Transverse colon (tissue), 4 donors: ENCODE measurements at regions not wholly inside any gene's neighbourhood (a gene's known extent, or its start where the extent isn't known, plus 50 kb on each side); places are given as distances from the start of the nearest gene placed in this dataset.
"Not testable (repeated sequence)": the region's sequence is repeated elsewhere in the genome, so short reads cannot be mapped to it uniquely, and the experiment has no call there.

Experiments
- DNase-seq: peaks from one replicate; pipeline ENCODE4 v3.0.0-alpha.2; 2019
- H3K27ac ChIP-seq, 4 donors: fragments of 200-600 bp; sonication (generic); 2 replicates each; pipeline ENCODE4 v1.5.1; 2016 to 2018; ENCODE audit warnings: inconsistent platforms in 4 of 4
- H3K27me3 ChIP-seq: fragments of 200-600 bp; sonication (generic); 2 replicates; pipeline ENCODE4 v1.5.1; 2017; ENCODE audit warnings: inconsistent platforms
- H3K36me3 ChIP-seq, 4 donors: fragments of 200-600 bp; sonication (generic); 2 replicates each; pipeline ENCODE4 v1.5.1; 2017 to 2019; ENCODE audit warnings: inconsistent platforms in 4 of 4
- H3K4me1 ChIP-seq, 4 donors: fragments of 200-600 bp; sonication (generic); 2 replicates each; pipeline ENCODE4 v1.5.1; 2017 to 2020; ENCODE audit warnings: inconsistent platforms in 4 of 4
- H3K4me3 ChIP-seq, 4 donors: fragments of 200-600 bp; sonication (generic); 1 replicate in 1 of 4; 2 replicates in 3 of 4; pipeline versions ENCODE4 v1.5.1 to v1.6.1; 2017 to 2019; ENCODE audit warnings: inconsistent platforms in 4 of 4
- H3K9me3 ChIP-seq, 2 donors: fragments of 200-600 bp; sonication (generic); 2 replicates each; pipeline ENCODE4 v1.5.1; 2017 to 2019; ENCODE audit warnings: inconsistent platforms in 2 of 2
- EP300 ChIP-seq: sonication (generic); formaldehyde crosslinking; IDR thresholded peaks from one replicate; pipeline ENCODE4 v1.6.1; 2017; ENCODE audit warnings: antibody characterized with exemption, low read depth
- POLR2A ChIP-seq: fragments of 450-650 bp; IDR thresholded peaks from one replicate; pipeline ENCODE4 v1.6.1; 2016; ENCODE audit warnings: antibody characterized with exemption, mild to moderate bottlenecking, moderate library complexity
- POLR2AphosphoS5 ChIP-seq, 3 donors: sonication (generic); formaldehyde crosslinking; IDR thresholded peaks; one replicate each; pipeline ENCODE4 v1.6.1; 2016; ENCODE audit warnings: antibody characterized with exemption in 3 of 3
- whole genome bisulfite sequencing, 2 donors: methylation state at CpG; one replicate each; pipeline ENCODE4 v1.1.5; 2018; ENCODE audit warnings: low coverage in 1 of 2; 5-methylcytosine and 5-hydroxymethylcytosine counted together
- in situ Hi-C, 4 donors: fragments of 200-750 bp; cut with MboI; loops; one replicate each; pipeline versions ENCODE4 v1.15.0 to v1.15.1; 2017; ENCODE audit warnings: low sequenced_read_pairs in 3 of 4, low pct_ligation_motif_present in 1 of 4, low pct_unique_long_range_greater_than_20kb in 1 of 4
- intact Hi-C: fragments of 100-400 bp; cut with DNase I; formaldehyde crosslinking; loops from one replicate; pipeline ENCODE4 v1.15.1; 2023; ENCODE audit warnings: low total_unique reads
- TF ChIP-seq, protein P1 (sequence below), 5 experiments: fragments of 200-600 bp in 3 of 5; fragments of 450-650 bp in 2 of 5; sonication (generic) in 3 of 5; IDR thresholded peaks; 1 replicate in 2 of 5; 2 replicates in 3 of 5; pipeline ENCODE4 v1.5.1; 2016 to 2017; ENCODE audit warnings: antibody characterized with exemption in 5 of 5, inconsistent platforms in 3 of 5, mild to moderate bottlenecking in 2 of 5, moderate library complexity in 1 of 5

DNA sequence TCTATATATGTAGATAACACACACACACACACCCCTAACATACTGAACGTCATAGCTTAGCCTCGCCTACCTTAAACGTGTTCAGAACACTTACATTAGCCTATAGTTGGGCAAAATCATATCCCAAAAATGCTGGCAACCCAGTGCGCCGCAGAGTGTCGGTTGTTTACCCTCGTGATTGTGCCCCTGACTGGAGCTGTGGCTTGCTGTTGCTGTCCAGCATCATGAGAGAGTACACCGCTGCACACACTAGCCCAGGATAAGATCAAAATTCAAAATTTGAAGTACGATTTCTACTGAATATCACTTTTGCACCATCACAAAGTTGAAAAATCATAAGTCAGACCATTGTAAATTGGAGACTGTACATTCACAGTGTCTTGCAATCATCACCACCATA, 73.1 kb upstream of the COG2 start:
- in situ Hi-C loops (no loop called here), intact Hi-C loops (no loop called here)
- 89 to 93% methylated on average over 7 to 9 of the region's 9 CpGs for WGBS, 2 donors
- Histone ChIP-seq H3K27ac (no peak overlapping the region), H3K36me3 (no peaks in the 10 kb centered on the region), H3K4me3 (no peak overlapping the region), H3K4me1 (peaks cover 0 to 51% (median 31%) of the 10 kb centered on the region in 4 donors), H3K9me3 (no peaks in the 10 kb centered on the region), H3K27me3 (no peaks in the 10 kb centered on the region)
- TF ChIP-seq, protein P1, sequence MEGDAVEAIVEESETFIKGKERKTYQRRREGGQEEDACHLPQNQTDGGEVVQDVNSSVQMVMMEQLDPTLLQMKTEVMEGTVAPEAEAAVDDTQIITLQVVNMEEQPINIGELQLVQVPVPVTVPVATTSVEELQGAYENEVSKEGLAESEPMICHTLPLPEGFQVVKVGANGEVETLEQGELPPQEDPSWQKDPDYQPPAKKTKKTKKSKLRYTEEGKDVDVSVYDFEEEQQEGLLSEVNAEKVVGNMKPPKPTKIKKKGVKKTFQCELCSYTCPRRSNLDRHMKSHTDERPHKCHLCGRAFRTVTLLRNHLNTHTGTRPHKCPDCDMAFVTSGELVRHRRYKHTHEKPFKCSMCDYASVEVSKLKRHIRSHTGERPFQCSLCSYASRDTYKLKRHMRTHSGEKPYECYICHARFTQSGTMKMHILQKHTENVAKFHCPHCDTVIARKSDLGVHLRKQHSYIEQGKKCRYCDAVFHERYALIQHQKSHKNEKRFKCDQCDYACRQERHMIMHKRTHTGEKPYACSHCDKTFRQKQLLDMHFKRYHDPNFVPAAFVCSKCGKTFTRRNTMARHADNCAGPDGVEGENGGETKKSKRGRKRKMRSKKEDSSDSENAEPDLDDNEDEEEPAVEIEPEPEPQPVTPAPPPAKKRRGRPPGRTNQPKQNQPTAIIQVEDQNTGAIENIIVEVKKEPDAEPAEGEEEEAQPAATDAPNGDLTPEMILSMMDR (IDR thresholded peaks at IDR 0.05), result no peak
- no peak for TF ChIP-seq POLR2A
- TF ChIP-seq POLR2AphosphoS5 (IDR thresholded peaks at IDR 0.05), result no peak
- TF ChIP-seq EP300, result no peak
- no peak for DNase-seq

DNA sequence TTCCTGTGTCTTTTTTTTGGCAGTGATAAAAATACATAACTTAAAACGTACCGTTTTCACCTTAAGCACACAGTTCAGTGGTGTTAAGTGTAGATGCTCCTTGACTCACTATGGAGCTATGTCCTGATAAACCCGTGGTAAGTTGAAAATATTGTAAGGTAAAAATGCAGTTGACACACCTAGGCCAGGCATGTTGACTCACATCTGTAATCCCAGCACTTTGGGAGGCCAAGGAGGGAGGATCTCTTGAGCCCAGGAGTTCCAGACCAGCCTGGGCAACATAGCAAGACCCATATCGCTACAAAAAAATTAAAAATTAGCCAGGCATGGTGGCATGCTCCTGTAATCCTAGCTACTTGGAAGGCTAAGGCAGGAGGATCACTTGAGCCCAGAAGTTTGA, 73.6 kb upstream of the COG2 start:
- H3K27me3 ChIP-seq, result no peaks in the 10 kb centered on the region
- H3K36me3 ChIP-seq, result no peaks in the 10 kb centered on the region
- peaks cover 0 to 47% (median 29%) of the 10 kb centered on the region in 4 donors for H3K4me1 ChIP-seq
- no peak overlapping the region for H3K4me3 ChIP-seq
- intact Hi-C loops (no loop called here), in situ Hi-C loops (no loop called here)
- no peaks in the 10 kb centered on the region for H3K9me3 ChIP-seq
- no peak overlapping the region for H3K27ac ChIP-seq
- TF ChIP-seq, protein P1 (IDR thresholded peaks at IDR 0.05), result no peak
- DNase-seq, result no peak
- WGBS, 2 donors, result 62 to 70% methylated on average over 3 to 4 of the region's 4 CpGs

DNA sequence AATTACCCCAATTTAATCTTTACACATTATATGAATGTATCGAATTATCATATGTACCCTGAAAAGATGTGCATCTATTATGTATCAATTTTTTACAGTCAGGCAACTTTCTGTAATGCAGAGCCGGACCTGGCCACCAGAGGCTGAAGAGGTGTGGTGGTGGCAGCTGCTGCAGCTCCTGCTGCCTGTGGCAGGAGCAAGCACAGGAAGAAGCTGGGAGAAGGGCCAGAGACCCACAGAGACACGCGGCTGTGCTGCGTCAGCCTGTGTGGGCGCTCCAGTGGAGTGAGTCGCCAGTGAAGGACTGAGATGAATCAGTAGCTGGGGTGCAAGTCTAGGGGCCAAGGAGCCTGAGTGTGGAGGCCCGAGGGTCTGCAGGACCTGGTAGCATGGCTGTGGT, 74.3 kb upstream of the COG2 start:
- Histone ChIP-seq H3K27me3 (no peaks in the 10 kb centered on the region), H3K4me1 (peaks cover 0 to 40% (median 24%) of the 10 kb centered on the region in 4 donors), H3K4me3 (no peak overlapping the region), H3K9me3 (no peaks in the 10 kb centered on the region), H3K27ac (peak overlapping the region; percentile 4 to 50 (median 32)), H3K36me3 (no peaks in the 10 kb centered on the region)
- intact Hi-C loops (no loop called here), in situ Hi-C loops (no loop called here)
- peak; percentile 66 for DNase-seq
- TF ChIP-seq POLR2A (no peak), EP300 (no peak), POLR2AphosphoS5 (IDR thresholded peaks at IDR 0.05) (no peak)
- TF ChIP-seq, protein P1 (IDR thresholded peaks at IDR 0.05), result peak; percentile 42 to 79 (median 51)
- 49% methylated on average over 8 of the region's 8 CpGs; no CpG with 5 or more reads in 1 of the 2 donors for WGBS, 2 donors

DNA sequence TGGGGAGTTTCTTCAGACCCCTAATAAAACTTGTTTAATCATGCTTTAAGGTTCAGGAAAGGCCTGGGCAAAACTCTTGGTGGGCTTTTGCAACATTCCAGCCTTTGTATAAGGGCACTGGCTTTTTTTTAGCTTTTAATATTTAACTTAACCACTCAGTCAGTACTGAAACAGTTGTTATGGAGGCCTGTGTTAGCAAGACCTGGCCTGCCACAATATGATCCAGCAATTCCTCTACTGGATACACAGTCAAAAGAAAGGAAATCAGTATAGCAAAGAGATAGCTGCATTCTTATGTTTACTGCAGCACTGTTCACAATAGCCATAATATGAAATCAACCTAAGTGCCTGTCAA, 75.1 kb upstream of the COG2 start:
- no peaks in the 10 kb centered on the region for H3K9me3 ChIP-seq
- no peak overlapping the region for H3K4me3 ChIP-seq
- TF ChIP-seq, protein P1 (IDR thresholded peaks at IDR 0.05), result no peak
- TF ChIP-seq POLR2AphosphoS5 (IDR thresholded peaks at IDR 0.05), result no peak
- no peak for TF ChIP-seq EP300
- TF ChIP-seq POLR2A, result no peak
- intact Hi-C loops, result no loop called here
- DNase-seq, result no peak
- in situ Hi-C loops, result no loop called here
- peak overlapping the region in 3 of 4 donors; percentile 5 to 30 (median 10) for H3K27ac ChIP-seq
- no peaks in the 10 kb centered on the region for H3K27me3 ChIP-seq
- no peaks in the 10 kb centered on the region for H3K36me3 ChIP-seq
- peaks cover 0 to 32% (median 16%) of the 10 kb centered on the region in 4 donors for H3K4me1 ChIP-seq

DNA sequence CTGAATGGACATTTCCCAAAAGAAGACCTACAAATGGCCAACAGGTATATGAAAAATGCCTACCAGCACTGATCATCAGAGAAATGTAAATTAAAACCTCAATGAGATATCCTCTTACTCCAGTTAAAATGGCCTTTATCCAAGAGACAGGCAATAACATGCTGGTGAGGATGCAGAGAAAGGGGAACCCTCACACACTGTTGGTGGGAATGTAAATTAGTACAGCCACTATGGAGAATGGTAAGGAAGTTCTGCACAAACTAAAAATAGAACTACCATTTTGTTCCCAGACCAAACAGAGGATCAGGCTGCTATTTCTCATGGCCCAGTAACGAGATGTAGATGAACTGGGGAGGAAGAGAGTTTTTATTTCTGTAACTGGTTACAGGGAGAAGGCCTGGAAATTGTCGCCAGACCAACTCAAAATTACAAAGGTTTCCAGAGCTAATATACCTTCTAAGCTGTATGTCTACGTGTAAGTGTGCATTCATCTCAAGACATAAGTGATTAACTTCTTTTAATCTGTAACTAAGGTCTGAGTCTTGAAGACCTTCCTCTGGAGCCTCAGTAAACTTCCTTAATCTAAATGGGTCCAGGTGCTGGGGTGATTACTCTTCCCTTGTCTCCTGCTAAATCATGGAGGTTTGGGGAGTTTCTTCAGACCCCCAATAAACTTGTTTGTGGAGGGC, 75.6 kb upstream of the COG2 start:
- H3K4me3 ChIP-seq, H3K36me3 ChIP-seq, in situ Hi-C loops, intact Hi-C loops, H3K27me3 ChIP-seq, DNase-seq, H3K9me3 ChIP-seq: not testable (repeated sequence)
- Histone ChIP-seq H3K27ac (peak overlapping the region in 3 of 4 donors; percentile 5 to 38 (median 30)), H3K4me1 (peaks cover 0 to 27% (median 13%) of the 10 kb centered on the region in 4 donors)
- WGBS, 2 donors, result 32 to 43% methylated on average over 3 of the region's 3 CpGs
